ENCODE measurements at regions not wholly inside any gene's neighbourhood (a gene's known extent, or its start where the extent isn't known, plus 50 kb on each side); places are given as distances from the start of the nearest gene placed in this dataset.

- ATAC-seq (replicated peaks in 1 of 4), result no peak
- no peaks in the 10 kb centered on the region for H3K36me3 ChIP-seq (ENCODE audit: control insufficient read depth in 2 of 2, extremely low read depth in 1 of 2, insufficient read depth in 1 of 2, low read length in 1 of 2)
- H3K4me3 ChIP-seq (ENCODE audit: control insufficient read depth in 1 of 2, extremely low read depth in 1 of 2, low read length in 1 of 2), result no peak overlapping the region
- H3K4me1 ChIP-seq (ENCODE audit: control insufficient read depth in 1 of 2, extremely low read depth in 1 of 2, insufficient read depth in 2 of 2, low read length in 2 of 2), result no peaks in the 10 kb centered on the region
- no peaks in the 10 kb centered on the region for H3K27me3 ChIP-seq (replicated peaks in 1 of 2; ENCODE audit: control insufficient read depth in 2 of 2, extremely low read depth in 1 of 2, insufficient read depth in 2 of 2, low read length in 1 of 2)
- 80% methylated on average over 4 of the region's 4 CpGs for WGBS (ENCODE audit: insufficient coverage)
- no peaks in the 10 kb centered on the region for H3K36me3 Mint-ChIP-seq
- peaks cover 0 to 11% (median 3%) of the 10 kb centered on the region in 3 donors for H3K9me3 Mint-ChIP-seq
- H3K4me3 Mint-ChIP-seq, result no peak overlapping the region
- H3K9me3 ChIP-seq, result no peaks in the 10 kb centered on the region
- DNase-seq, result no peak
- H3K27me3 Mint-ChIP-seq, result no peaks in the 10 kb centered on the region
- CTCF ChIA-PET, result no interaction called here
- no peak overlapping the region for H3K27ac Mint-ChIP-seq
- H3K27ac ChIP-seq (ENCODE audit: low read length), result no peak overlapping the region
- no peaks in the 10 kb centered on the region for H3K4me1 Mint-ChIP-seq
- POLR2A ChIA-PET, result interaction anchor here in 1 of 2 donors (0.6 kb wide), 1 partner anchor 26 kb away, joined by 13 read pairs; no protein-coding TSS in a partner anchor
These were observed 486.2 kb downstream of the HDGFL1 start for GRCh38 chr6:23055523-23055922.

GRCh38 chr6:23073821-23074220, 504.5 kb downstream of the HDGFL1 start:
- no peak for ATAC-seq (replicated peaks in 1 of 4)
- ChIA-PET CTCF (no interaction called here), POLR2A (no interaction called here)
- Mint-ChIP-seq H3K9me3 (peaks cover 7 to 25% (median 10%) of the 10 kb centered on the region in 3 donors), H3K4me3 (no peak overlapping the region), H3K27me3 (no peaks in the 10 kb centered on the region), H3K36me3 (no peaks in the 10 kb centered on the region), H3K27ac (no peak overlapping the region), H3K4me1 (no peaks in the 10 kb centered on the region)
- H3K4me3 ChIP-seq (ENCODE audit: control insufficient read depth in 1 of 2, extremely low read depth in 1 of 2, low read length in 1 of 2), result no peak overlapping the region
- H3K9me3 ChIP-seq, result peaks cover 2% of the 10 kb centered on the region
- no peaks in the 10 kb centered on the region for H3K27me3 ChIP-seq (replicated peaks in 1 of 2; ENCODE audit: control insufficient read depth in 2 of 2, extremely low read depth in 1 of 2, insufficient read depth in 2 of 2, low read length in 1 of 2)
- H3K4me1 ChIP-seq (ENCODE audit: control insufficient read depth in 1 of 2, extremely low read depth in 1 of 2, insufficient read depth in 2 of 2, low read length in 2 of 2), result no peaks in the 10 kb centered on the region
- no peak overlapping the region for H3K27ac ChIP-seq (ENCODE audit: low read length)
- DNase-seq, result no peak
- no CpG with 5 or more reads among the region's 2 CpGs for WGBS (ENCODE audit: insufficient coverage)
- H3K36me3 ChIP-seq (ENCODE audit: control insufficient read depth in 2 of 2, extremely low read depth in 1 of 2, insufficient read depth in 1 of 2, low read length in 1 of 2), result no peaks in the 10 kb centered on the region

- no peak overlapping the region for H3K4me3 ChIP-seq (ENCODE audit: control insufficient read depth in 1 of 2, extremely low read depth in 1 of 2, low read length in 1 of 2)
- Mint-ChIP-seq H3K27me3 (no peaks in the 10 kb centered on the region), H3K9me3 (peaks cover 4 to 20% (median 4%) of the 10 kb centered on the region in 3 donors), H3K4me1 (no peaks in the 10 kb centered on the region), H3K36me3 (no peaks in the 10 kb centered on the region), H3K4me3 (no peak overlapping the region), H3K27ac (no peak overlapping the region)
- no peaks in the 10 kb centered on the region for H3K27me3 ChIP-seq (replicated peaks in 1 of 2; ENCODE audit: control insufficient read depth in 2 of 2, extremely low read depth in 1 of 2, insufficient read depth in 2 of 2, low read length in 1 of 2)
- ATAC-seq (replicated peaks in 1 of 4) (no peak), DNase-seq (no peak)
- H3K27ac ChIP-seq (ENCODE audit: low read length), result no peak overlapping the region
- H3K4me1 ChIP-seq (ENCODE audit: control insufficient read depth in 1 of 2, extremely low read depth in 1 of 2, insufficient read depth in 2 of 2, low read length in 2 of 2), result no peaks in the 10 kb centered on the region
- POLR2A ChIA-PET, result no interaction called here
- WGBS (ENCODE audit: insufficient coverage), result 87% methylated on average over 2 of the region's 3 CpGs
- CTCF ChIA-PET, result no interaction called here
- no peaks in the 10 kb centered on the region for H3K36me3 ChIP-seq (ENCODE audit: control insufficient read depth in 2 of 2, extremely low read depth in 1 of 2, insufficient read depth in 1 of 2, low read length in 1 of 2)
- peaks cover 2% of the 10 kb centered on the region for H3K9me3 ChIP-seq
These were observed 508.4 kb downstream of the HDGFL1 start for GRCh38 chr6:23077772-23078171.

GRCh38 chr6:23081701-23082100, 512.3 kb downstream of the HDGFL1 start:
- no peak for DNase-seq

GRCh38 chr6:23086100-23086499, 516.7 kb downstream of the HDGFL1 start:
- Mint-ChIP-seq H3K4me3 (no peak overlapping the region), H3K27ac (no peak overlapping the region), H3K27me3 (no peaks in the 10 kb centered on the region), H3K36me3 (no peaks in the 10 kb centered on the region), H3K4me1 (no peaks in the 10 kb centered on the region), H3K9me3 (peaks cover 0 to 16% (median 2%) of the 10 kb centered on the region in 3 donors)
- H3K27ac ChIP-seq (ENCODE audit: low read length), result no peak overlapping the region
- no peak overlapping the region for H3K4me3 ChIP-seq (ENCODE audit: control insufficient read depth in 1 of 2, extremely low read depth in 1 of 2, low read length in 1 of 2)
- H3K9me3 ChIP-seq, result no peaks in the 10 kb centered on the region
- H3K4me1 ChIP-seq (ENCODE audit: control insufficient read depth in 1 of 2, extremely low read depth in 1 of 2, insufficient read depth in 2 of 2, low read length in 2 of 2), result no peaks in the 10 kb centered on the region
- ATAC-seq (replicated peaks in 1 of 4) (no peak), DNase-seq (no peak)
- CTCF ChIA-PET, result no interaction called here
- no CpG with 5 or more reads among the region's 2 CpGs for WGBS (ENCODE audit: insufficient coverage)
- POLR2A ChIA-PET, result no interaction called here
- H3K27me3 ChIP-seq (replicated peaks in 1 of 2; ENCODE audit: control insufficient read depth in 2 of 2, extremely low read depth in 1 of 2, insufficient read depth in 2 of 2, low read length in 1 of 2), result no peaks in the 10 kb centered on the region
- H3K36me3 ChIP-seq (ENCODE audit: control insufficient read depth in 2 of 2, extremely low read depth in 1 of 2, insufficient read depth in 1 of 2, low read length in 1 of 2), result no peaks in the 10 kb centered on the region

More at GRCh38 chr6:23081701-23082100, 512.3 kb downstream of the HDGFL1 start:
- Histone ChIP-seq H3K9me3 (no peaks in the 10 kb centered on the region), H3K36me3 (ENCODE audit: control insufficient read depth in 2 of 2, extremely low read depth in 1 of 2, insufficient read depth in 1 of 2, low read length in 1 of 2) (no peaks in the 10 kb centered on the region), H3K4me1 (ENCODE audit: control insufficient read depth in 1 of 2, extremely low read depth in 1 of 2, insufficient read depth in 2 of 2, low read length in 2 of 2) (no peaks in the 10 kb centered on the region), H3K27me3 (replicated peaks in 1 of 2; ENCODE audit: control insufficient read depth in 2 of 2, extremely low read depth in 1 of 2, insufficient read depth in 2 of 2, low read length in 1 of 2) (no peaks in the 10 kb centered on the region), H3K27ac (ENCODE audit: low read length) (no peak overlapping the region), H3K4me3 (ENCODE audit: control insufficient read depth in 1 of 2, extremely low read depth in 1 of 2, low read length in 1 of 2) (no peak overlapping the region)
- no peaks in the 10 kb centered on the region for H3K4me1 Mint-ChIP-seq
- no peak overlapping the region for H3K4me3 Mint-ChIP-seq
- no peak for ATAC-seq (replicated peaks in 1 of 4)
- H3K9me3 Mint-ChIP-seq, result peaks cover 0 to 9% (median under 1%) of the 10 kb centered on the region in 3 donors
- H3K27ac Mint-ChIP-seq, result no peak overlapping the region
- no peaks in the 10 kb centered on the region for H3K27me3 Mint-ChIP-seq
- H3K36me3 Mint-ChIP-seq, result no peaks in the 10 kb centered on the region
- ChIA-PET CTCF (no interaction called here), POLR2A (no interaction called here)
- WGBS (ENCODE audit: insufficient coverage), result no CpG with 5 or more reads among the region's 1 CpG

GRCh38 chr6:23087471-23087870, 518.1 kb downstream of the HDGFL1 start:
- Mint-ChIP-seq H3K9me3 (peaks cover 2 to 17% (median 3%) of the 10 kb centered on the region in 3 donors), H3K27ac (no peak overlapping the region), H3K27me3 (no peaks in the 10 kb centered on the region), H3K36me3 (no peaks in the 10 kb centered on the region), H3K4me1 (no peaks in the 10 kb centered on the region), H3K4me3 (no peak overlapping the region)
- POLR2A ChIA-PET, result no interaction called here
- DNase-seq (no peak), ATAC-seq (replicated peaks in 1 of 4) (no peak)
- no peak overlapping the region for H3K27ac ChIP-seq (ENCODE audit: low read length)
- no peaks in the 10 kb centered on the region for H3K9me3 ChIP-seq
- no peaks in the 10 kb centered on the region for H3K36me3 ChIP-seq (ENCODE audit: control insufficient read depth in 2 of 2, extremely low read depth in 1 of 2, insufficient read depth in 1 of 2, low read length in 1 of 2)
- H3K4me3 ChIP-seq (ENCODE audit: control insufficient read depth in 1 of 2, extremely low read depth in 1 of 2, low read length in 1 of 2), result no peak overlapping the region
- CTCF ChIA-PET, result no interaction called here
- H3K4me1 ChIP-seq (ENCODE audit: control insufficient read depth in 1 of 2, extremely low read depth in 1 of 2, insufficient read depth in 2 of 2, low read length in 2 of 2), result no peaks in the 10 kb centered on the region
- no peaks in the 10 kb centered on the region for H3K27me3 ChIP-seq (replicated peaks in 1 of 2; ENCODE audit: control insufficient read depth in 2 of 2, extremely low read depth in 1 of 2, insufficient read depth in 2 of 2, low read length in 1 of 2)

GRCh38 chr6:23088761-23089160, 519.4 kb downstream of the HDGFL1 start:
- no peaks in the 10 kb centered on the region for H3K4me1 Mint-ChIP-seq
- H3K4me1 ChIP-seq (ENCODE audit: control insufficient read depth in 1 of 2, extremely low read depth in 1 of 2, insufficient read depth in 2 of 2, low read length in 2 of 2), result no peaks in the 10 kb centered on the region
- ATAC-seq (replicated peaks in 1 of 4) (no peak), DNase-seq (no peak)
- H3K9me3 Mint-ChIP-seq, result peaks cover 2 to 22% (median 3%) of the 10 kb centered on the region in 3 donors
- ChIA-PET CTCF (no interaction called here), POLR2A (no interaction called here)
- no peak overlapping the region for H3K27ac Mint-ChIP-seq
- H3K27me3 Mint-ChIP-seq, result no peaks in the 10 kb centered on the region
- no peaks in the 10 kb centered on the region for H3K36me3 Mint-ChIP-seq
- no peak overlapping the region for H3K4me3 Mint-ChIP-seq
- H3K27ac ChIP-seq (ENCODE audit: low read length), result no peak overlapping the region
- no peaks in the 10 kb centered on the region for H3K27me3 ChIP-seq (replicated peaks in 1 of 2; ENCODE audit: control insufficient read depth in 2 of 2, extremely low read depth in 1 of 2, insufficient read depth in 2 of 2, low read length in 1 of 2)
- H3K9me3 ChIP-seq, result no peaks in the 10 kb centered on the region
- no peak overlapping the region for H3K4me3 ChIP-seq (ENCODE audit: control insufficient read depth in 1 of 2, extremely low read depth in 1 of 2, low read length in 1 of 2)
- 35% methylated on average over 1 of the region's 1 CpG for WGBS (ENCODE audit: insufficient coverage)
- H3K36me3 ChIP-seq (ENCODE audit: control insufficient read depth in 2 of 2, extremely low read depth in 1 of 2, insufficient read depth in 1 of 2, low read length in 1 of 2), result no peaks in the 10 kb centered on the region

All from T-cell (primary cell).